ENCODE measurements at regions not wholly inside any gene's neighbourhood (a gene's known extent, or its start where the extent isn't known, plus 50 kb on each side); places are given as distances from the start of the nearest gene placed in this dataset.
A peak's percentile ranks its signal among the peaks of the same experiment; 100 is the strongest.

- TF ChIP-seq EZH2 (IDR thresholded peaks at IDR 0.05; ENCODE audit: borderline replicate concordance) = no peak
- no peak for TF ChIP-seq EZH2phosphoT487 (IDR thresholded peaks at IDR 0.05; ENCODE audit: low read depth, severe bottlenecking, unreplicated experiment)
- TF ChIP-seq CTCF (IDR thresholded peaks at IDR 0.05; ENCODE audit: poor library complexity) = no peak
- Histone ChIP-seq H3K9me3 (ENCODE audit: low read depth) (no peaks in the 10 kb centered on the region), H3K4me1 (ENCODE audit: insufficient read depth) (peaks cover 16% of the 10 kb centered on the region), H3K9me2 (replicated peaks; ENCODE audit: insufficient read depth) (no peaks in the 10 kb centered on the region), H4K20me1 (ENCODE audit: insufficient read depth, poor library complexity, severe bottlenecking) (no peaks in the 10 kb centered on the region), H3K36me3 (replicated peaks; ENCODE audit: insufficient read depth, low read depth) (no peaks in the 10 kb centered on the region), H3K4me3 (no peak overlapping the region), H3K79me2 (no peaks in the 10 kb centered on the region), H2AFZ (no peak overlapping the region), H3K27me3 (no peaks in the 10 kb centered on the region), H3K4me2 (no peak overlapping the region), H3K27ac (no peak overlapping the region)
- no peak for DNase-seq (ENCODE audit: low spot score)
- WGBS (ENCODE audit: low lambda C conversion rate, missing lambda C conversion rate) = 85% methylated on average over 10 of the region's 10 CpGs
These were observed 594.7 kb upstream of the WWC1 start for GRCh38 chr5:167696558-167697314.

GRCh38 chr5:167699432-167699831 lies 592.0 kb upstream of the WWC1 start:
- no peak overlapping the region for H2AFZ ChIP-seq
- WGBS (ENCODE audit: low lambda C conversion rate, missing lambda C conversion rate) = 0% methylated on average over 1 of the region's 1 CpG
- H3K4me2 ChIP-seq = peak overlapping the region; percentile 34

GRCh38 chr5:167701051-167701450 lies 590.4 kb upstream of the WWC1 start:
- Histone ChIP-seq H3K4me3 (no peak overlapping the region), H4K20me1 (ENCODE audit: insufficient read depth, poor library complexity, severe bottlenecking) (no peaks in the 10 kb centered on the region), H3K4me2 (no peak overlapping the region), H3K36me3 (replicated peaks; ENCODE audit: insufficient read depth, low read depth) (no peaks in the 10 kb centered on the region), H3K9me3 (ENCODE audit: low read depth) (no peaks in the 10 kb centered on the region), H3K27me3 (no peaks in the 10 kb centered on the region), H3K27ac (no peak overlapping the region), H3K79me2 (no peaks in the 10 kb centered on the region), H2AFZ (no peak overlapping the region), H3K9me2 (replicated peaks; ENCODE audit: insufficient read depth) (no peaks in the 10 kb centered on the region), H3K4me1 (ENCODE audit: insufficient read depth) (peaks cover 16% of the 10 kb centered on the region)
- TF ChIP-seq EZH2phosphoT487 (IDR thresholded peaks at IDR 0.05; ENCODE audit: low read depth, severe bottlenecking, unreplicated experiment) = no peak
- no peak for TF ChIP-seq CTCF (IDR thresholded peaks at IDR 0.05; ENCODE audit: poor library complexity)
- no peak for TF ChIP-seq EZH2 (IDR thresholded peaks at IDR 0.05; ENCODE audit: borderline replicate concordance)
- DNase-seq (ENCODE audit: low spot score) = no peak
- WGBS (ENCODE audit: low lambda C conversion rate, missing lambda C conversion rate) = 100% methylated on average over 1 of the region's 1 CpG

More at GRCh38 chr5:167699432-167699831, 592.0 kb upstream of the WWC1 start:
- H3K36me3 ChIP-seq (replicated peaks; ENCODE audit: insufficient read depth, low read depth) = no peaks in the 10 kb centered on the region
- no peaks in the 10 kb centered on the region for H3K27me3 ChIP-seq
- DNase-seq (ENCODE audit: low spot score) = peak; percentile 82
- peak overlapping the region; percentile 91 for H3K27ac ChIP-seq
- no peaks in the 10 kb centered on the region for H3K9me2 ChIP-seq (replicated peaks; ENCODE audit: insufficient read depth)
- H3K9me3 ChIP-seq (ENCODE audit: low read depth) = no peaks in the 10 kb centered on the region
- no peaks in the 10 kb centered on the region for H3K79me2 ChIP-seq
- TF ChIP-seq EZH2 (IDR thresholded peaks at IDR 0.05; ENCODE audit: borderline replicate concordance) = no peak
- no peak for TF ChIP-seq CTCF (IDR thresholded peaks at IDR 0.05; ENCODE audit: poor library complexity)
- no peak for TF ChIP-seq EZH2phosphoT487 (IDR thresholded peaks at IDR 0.05; ENCODE audit: low read depth, severe bottlenecking, unreplicated experiment)
- H3K4me3 ChIP-seq = no peak overlapping the region
- no peaks in the 10 kb centered on the region for H4K20me1 ChIP-seq (ENCODE audit: insufficient read depth, poor library complexity, severe bottlenecking)
- H3K4me1 ChIP-seq (ENCODE audit: insufficient read depth) = peaks cover 16% of the 10 kb centered on the region

All from hepatocyte (in vitro differentiated cells).